ENCODE measurements at regions not wholly inside any gene's neighbourhood (a gene's known extent, or its start where the extent isn't known, plus 50 kb on each side); places are given as distances from the start of the nearest gene placed in this dataset.

DNA sequence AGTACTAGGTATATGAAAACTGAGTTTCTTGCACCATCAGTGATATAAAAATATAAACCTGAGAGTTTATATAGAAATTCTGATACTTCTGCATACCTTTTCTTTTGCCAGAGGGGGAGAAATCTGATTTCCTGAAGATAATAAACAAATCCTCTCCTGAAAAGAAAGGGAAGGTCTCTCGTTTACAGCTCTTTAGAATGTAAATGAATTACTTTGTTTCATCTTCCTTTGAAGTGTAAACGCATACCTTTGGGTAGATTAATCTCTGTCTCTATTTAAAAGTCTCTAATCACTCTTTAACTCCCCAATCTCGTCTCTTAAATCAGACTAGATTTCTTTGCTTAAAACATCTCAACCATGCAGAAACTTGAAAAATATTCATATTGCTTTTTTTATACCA, 1092.9 kb downstream of the SLITRK5 start:
- no peak for DNase-seq
- TF ChIP-seq POLR2AphosphoS5 (IDR thresholded peaks at IDR 0.05): no peak
- no peak for TF ChIP-seq POLR2A (IDR thresholded peaks at IDR 0.05)
- TF ChIP-seq, protein P1, sequence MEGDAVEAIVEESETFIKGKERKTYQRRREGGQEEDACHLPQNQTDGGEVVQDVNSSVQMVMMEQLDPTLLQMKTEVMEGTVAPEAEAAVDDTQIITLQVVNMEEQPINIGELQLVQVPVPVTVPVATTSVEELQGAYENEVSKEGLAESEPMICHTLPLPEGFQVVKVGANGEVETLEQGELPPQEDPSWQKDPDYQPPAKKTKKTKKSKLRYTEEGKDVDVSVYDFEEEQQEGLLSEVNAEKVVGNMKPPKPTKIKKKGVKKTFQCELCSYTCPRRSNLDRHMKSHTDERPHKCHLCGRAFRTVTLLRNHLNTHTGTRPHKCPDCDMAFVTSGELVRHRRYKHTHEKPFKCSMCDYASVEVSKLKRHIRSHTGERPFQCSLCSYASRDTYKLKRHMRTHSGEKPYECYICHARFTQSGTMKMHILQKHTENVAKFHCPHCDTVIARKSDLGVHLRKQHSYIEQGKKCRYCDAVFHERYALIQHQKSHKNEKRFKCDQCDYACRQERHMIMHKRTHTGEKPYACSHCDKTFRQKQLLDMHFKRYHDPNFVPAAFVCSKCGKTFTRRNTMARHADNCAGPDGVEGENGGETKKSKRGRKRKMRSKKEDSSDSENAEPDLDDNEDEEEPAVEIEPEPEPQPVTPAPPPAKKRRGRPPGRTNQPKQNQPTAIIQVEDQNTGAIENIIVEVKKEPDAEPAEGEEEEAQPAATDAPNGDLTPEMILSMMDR (IDR thresholded peaks at IDR 0.05): no peak
- TF ChIP-seq EP300 (IDR thresholded peaks at IDR 0.05; ENCODE audit: low read depth): no peak
- in situ Hi-C loops (cut with MboI; ENCODE audit: low pct_ligation_motif_present in 1 of 4, low pct_unique_long_range_greater_than_20kb in 1 of 4, low sequenced_read_pairs in 3 of 4): no loop called here
- Histone ChIP-seq H3K4me1 (no peaks in the 10 kb centered on the region), H3K9me3 (no peaks in the 10 kb centered on the region), H3K4me3 (no peak overlapping the region), H3K27ac (no peak overlapping the region), H3K36me3 (no peaks in the 10 kb centered on the region), H3K27me3 (no peaks in the 10 kb centered on the region)
- 13 to 32% methylated on average over 3 of the region's 3 CpGs for WGBS, 2 donors (ENCODE audit: low coverage in 1 of 2)
- intact Hi-C loops (cut with DNase I; ENCODE audit: low total_unique reads): no loop called here

DNA sequence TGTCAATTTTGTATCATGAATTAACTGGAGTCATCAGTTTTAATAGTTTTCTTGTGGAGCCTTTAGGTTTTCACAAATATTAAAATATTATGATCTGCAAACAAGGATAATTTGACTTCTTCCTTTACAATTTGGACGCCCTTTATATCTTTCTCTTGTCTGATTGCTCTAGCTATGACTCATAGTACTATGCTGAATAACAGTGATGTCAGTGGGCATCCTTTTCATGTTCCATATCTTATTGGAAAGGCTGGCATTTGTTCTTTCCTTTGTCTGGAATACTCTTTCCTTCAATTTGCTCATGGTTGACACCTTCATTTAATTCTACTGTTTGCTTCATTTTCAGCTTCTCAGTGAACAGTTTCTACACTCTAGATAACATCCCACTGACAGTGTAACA, 1129.3 kb downstream of the SLITRK5 start:
- H3K4me1 ChIP-seq: no peaks in the 10 kb centered on the region
- intact Hi-C loops (cut with DNase I; ENCODE audit: low total_unique reads) (no loop called here), in situ Hi-C loops (cut with MboI; ENCODE audit: low pct_ligation_motif_present in 1 of 4, low pct_unique_long_range_greater_than_20kb in 1 of 4, low sequenced_read_pairs in 3 of 4) (no loop called here)
- H3K4me3 ChIP-seq: no peak overlapping the region
- 68 to 69% methylated on average over 1 of the region's 1 CpG for WGBS, 2 donors (ENCODE audit: low coverage in 1 of 2)
- H3K27me3 ChIP-seq: no peaks in the 10 kb centered on the region
- DNase-seq: no peak
- no peaks in the 10 kb centered on the region for H3K36me3 ChIP-seq
- no peaks in the 10 kb centered on the region for H3K9me3 ChIP-seq
- no peak overlapping the region for H3K27ac ChIP-seq
- no peak for TF ChIP-seq POLR2A (IDR thresholded peaks at IDR 0.05)
- no peak for TF ChIP-seq POLR2AphosphoS5 (IDR thresholded peaks at IDR 0.05)
- TF ChIP-seq, protein P1 (IDR thresholded peaks at IDR 0.05): no peak
- no peak for TF ChIP-seq EP300 (IDR thresholded peaks at IDR 0.05; ENCODE audit: low read depth)

DNA sequence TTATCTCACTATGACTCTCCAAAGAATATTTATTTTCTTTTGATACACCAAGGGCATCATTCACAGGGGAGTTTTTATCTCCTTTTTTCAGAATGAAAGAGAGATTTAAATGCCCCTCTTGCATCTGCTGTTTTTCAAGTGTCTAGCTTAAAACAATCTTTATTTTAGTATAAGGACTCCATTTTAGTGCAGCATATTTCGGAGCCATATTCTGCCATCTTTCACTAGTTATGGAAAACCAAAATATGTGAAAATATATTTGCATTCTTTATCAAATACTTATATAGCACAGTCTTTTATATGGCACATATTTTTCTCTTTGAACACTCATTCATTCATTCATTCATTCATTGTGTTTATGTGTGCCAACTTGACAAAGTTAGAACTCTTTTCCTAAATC, 1130.2 kb downstream of the SLITRK5 start:
- Histone ChIP-seq H3K27ac (no peak overlapping the region), H3K27me3 (no peaks in the 10 kb centered on the region), H3K4me1 (no peaks in the 10 kb centered on the region), H3K4me3 (no peak overlapping the region), H3K36me3 (no peaks in the 10 kb centered on the region), H3K9me3 (no peaks in the 10 kb centered on the region)
- intact Hi-C loops (cut with DNase I; ENCODE audit: low total_unique reads) (no loop called here), in situ Hi-C loops (cut with MboI; ENCODE audit: low pct_ligation_motif_present in 1 of 4, low pct_unique_long_range_greater_than_20kb in 1 of 4, low sequenced_read_pairs in 3 of 4) (no loop called here)
- no peak for TF ChIP-seq POLR2AphosphoS5 (IDR thresholded peaks at IDR 0.05)
- TF ChIP-seq EP300 (IDR thresholded peaks at IDR 0.05; ENCODE audit: low read depth): no peak
- TF ChIP-seq, protein P1 (IDR thresholded peaks at IDR 0.05): no peak
- no peak for TF ChIP-seq POLR2A (IDR thresholded peaks at IDR 0.05)
- DNase-seq: no peak
- WGBS, 2 donors (ENCODE audit: low coverage in 1 of 2): 86 to 87% methylated on average over 1 of the region's 1 CpG

DNA sequence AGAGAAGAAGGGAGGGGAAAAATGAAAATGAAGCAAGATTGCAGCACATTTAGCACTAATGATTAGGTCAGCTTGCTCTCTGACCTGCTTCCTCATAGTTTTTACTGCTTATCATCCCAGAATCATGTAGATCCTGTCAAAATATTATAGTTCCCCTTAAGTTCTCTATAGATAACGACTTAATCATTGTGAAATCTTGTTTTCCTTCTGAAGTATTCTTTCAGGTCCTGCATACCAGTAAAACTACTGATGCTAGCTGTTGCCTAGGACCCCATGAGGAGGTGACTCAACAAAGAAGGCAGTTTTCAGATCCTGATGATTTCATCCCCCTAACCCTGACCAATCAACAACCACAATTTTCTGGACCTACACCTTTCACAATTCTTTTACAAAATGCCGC, 1131.7 kb downstream of the SLITRK5 start:
- Histone ChIP-seq H3K36me3 (no peaks in the 10 kb centered on the region), H3K4me3 (no peak overlapping the region), H3K27ac (no peak overlapping the region), H3K9me3 (no peaks in the 10 kb centered on the region), H3K4me1 (no peaks in the 10 kb centered on the region), H3K27me3 (no peaks in the 10 kb centered on the region)
- TF ChIP-seq, protein P1 (IDR thresholded peaks at IDR 0.05): no peak
- TF ChIP-seq POLR2A (IDR thresholded peaks at IDR 0.05) (no peak), EP300 (IDR thresholded peaks at IDR 0.05; ENCODE audit: low read depth) (no peak), POLR2AphosphoS5 (IDR thresholded peaks at IDR 0.05) (no peak)
- intact Hi-C loops (cut with DNase I; ENCODE audit: low total_unique reads) (no loop called here), in situ Hi-C loops (cut with MboI; ENCODE audit: low pct_ligation_motif_present in 1 of 4, low pct_unique_long_range_greater_than_20kb in 1 of 4, low sequenced_read_pairs in 3 of 4) (no loop called here)
- no peak for DNase-seq
- 55 to 68% methylated on average over 2 of the region's 2 CpGs for WGBS, 2 donors (ENCODE audit: low coverage in 1 of 2)
